ENCODE measurements at regions not wholly inside any gene's neighbourhood (a gene's known extent, or its start where the extent isn't known, plus 50 kb on each side); places are given as distances from the start of the nearest gene placed in this dataset.

GRCh38 chr7:119556436-119556835 is 716.5 kb upstream of the KCND2 start:
- no peaks in the 10 kb centered on the region for H3K27me3 Mint-ChIP-seq
- peaks cover 0 to 31% (median 0%) of the 10 kb centered on the region in 5 donors for H3K9me3 Mint-ChIP-seq
- H3K4me3 ChIP-seq (ENCODE audit: low read length) = no peak overlapping the region
- no peaks in the 10 kb centered on the region for H3K9me3 ChIP-seq (ENCODE audit: low read length)
- H3K27ac ChIP-seq (ENCODE audit: low read depth, low read length) = no peak overlapping the region
- H3K4me1 ChIP-seq (ENCODE audit: insufficient read depth, low read length) = no peaks in the 10 kb centered on the region
- CTCF ChIA-PET = no interaction called here
- H3K4me3 Mint-ChIP-seq = no peak overlapping the region
- no peaks in the 10 kb centered on the region for H3K4me1 Mint-ChIP-seq
- no peak overlapping the region for H3K27ac Mint-ChIP-seq
- no peaks in the 10 kb centered on the region for H3K36me3 ChIP-seq (ENCODE audit: insufficient read depth, low read length)
- POLR2A ChIA-PET = no interaction called here
- no peaks in the 10 kb centered on the region for H3K27me3 ChIP-seq (ENCODE audit: insufficient read depth, low read length, poor library complexity, severe bottlenecking)
- no peak for DNase-seq
- no peaks in the 10 kb centered on the region for H3K36me3 Mint-ChIP-seq

GRCh38 chr7:119561751-119562150 is 711.2 kb upstream of the KCND2 start:
- no peaks in the 10 kb centered on the region for H3K36me3 Mint-ChIP-seq
- no peaks in the 10 kb centered on the region for H3K4me1 ChIP-seq (ENCODE audit: insufficient read depth, low read length)
- H3K4me3 Mint-ChIP-seq = no peak overlapping the region
- H3K27me3 ChIP-seq (ENCODE audit: insufficient read depth, low read length, poor library complexity, severe bottlenecking) = no peaks in the 10 kb centered on the region
- ChIA-PET POLR2A (no interaction called here), CTCF (no interaction called here)
- no peaks in the 10 kb centered on the region for H3K9me3 ChIP-seq (ENCODE audit: low read length)
- no peak overlapping the region for H3K27ac Mint-ChIP-seq
- H3K27ac ChIP-seq (ENCODE audit: low read depth, low read length) = no peak overlapping the region
- peaks cover 0 to 16% (median 6%) of the 10 kb centered on the region in 5 donors for H3K9me3 Mint-ChIP-seq
- H3K36me3 ChIP-seq (ENCODE audit: insufficient read depth, low read length) = no peaks in the 10 kb centered on the region
- no peak for DNase-seq
- H3K4me1 Mint-ChIP-seq = no peaks in the 10 kb centered on the region
- no peaks in the 10 kb centered on the region for H3K27me3 Mint-ChIP-seq
- no peak overlapping the region for H3K4me3 ChIP-seq (ENCODE audit: low read length)

GRCh38 chr7:119562839-119563238 is 710.1 kb upstream of the KCND2 start:
- Histone ChIP-seq H3K27me3 (ENCODE audit: insufficient read depth, low read length, poor library complexity, severe bottlenecking) (no peaks in the 10 kb centered on the region), H3K4me1 (ENCODE audit: insufficient read depth, low read length) (no peaks in the 10 kb centered on the region), H3K27ac (ENCODE audit: low read depth, low read length) (no peak overlapping the region), H3K36me3 (ENCODE audit: insufficient read depth, low read length) (no peaks in the 10 kb centered on the region), H3K4me3 (ENCODE audit: low read length) (no peak overlapping the region), H3K9me3 (ENCODE audit: low read length) (no peaks in the 10 kb centered on the region)
- no peak for DNase-seq
- Mint-ChIP-seq H3K9me3 (peaks cover 3 to 9% (median 5%) of the 10 kb centered on the region in 5 donors), H3K36me3 (no peaks in the 10 kb centered on the region), H3K27ac (no peak overlapping the region), H3K27me3 (no peaks in the 10 kb centered on the region), H3K4me1 (no peaks in the 10 kb centered on the region), H3K4me3 (no peak overlapping the region)
- POLR2A ChIA-PET = no interaction called here
- CTCF ChIA-PET = no interaction called here

- H3K36me3 ChIP-seq (ENCODE audit: insufficient read depth, low read length) = no peaks in the 10 kb centered on the region
Observed at GRCh38 chr7:119571666-119572065, 701.3 kb upstream of the KCND2 start.

GRCh38 chr7:119572132-119572531 is 700.8 kb upstream of the KCND2 start:
- ChIA-PET POLR2A (no interaction called here), CTCF (no interaction called here)
- Mint-ChIP-seq H3K36me3 (no peaks in the 10 kb centered on the region), H3K4me1 (no peaks in the 10 kb centered on the region), H3K9me3 (peaks cover 0 to 15% (median 6%) of the 10 kb centered on the region in 5 donors), H3K4me3 (no peak overlapping the region), H3K27me3 (no peaks in the 10 kb centered on the region), H3K27ac (no peak overlapping the region)
- Histone ChIP-seq H3K27me3 (ENCODE audit: insufficient read depth, low read length, poor library complexity, severe bottlenecking) (no peaks in the 10 kb centered on the region), H3K4me1 (ENCODE audit: insufficient read depth, low read length) (no peaks in the 10 kb centered on the region), H3K36me3 (ENCODE audit: insufficient read depth, low read length) (no peaks in the 10 kb centered on the region), H3K9me3 (ENCODE audit: low read length) (no peaks in the 10 kb centered on the region), H3K4me3 (ENCODE audit: low read length) (no peak overlapping the region), H3K27ac (ENCODE audit: low read depth, low read length) (no peak overlapping the region)
- no peak for DNase-seq

More at GRCh38 chr7:119571666-119572065, 701.3 kb upstream of the KCND2 start:
- no peaks in the 10 kb centered on the region for H3K36me3 Mint-ChIP-seq
- CTCF ChIA-PET = no interaction called here
- H3K4me3 ChIP-seq (ENCODE audit: low read length) = no peak overlapping the region
- H3K27ac ChIP-seq (ENCODE audit: low read depth, low read length) = no peak overlapping the region
- no peaks in the 10 kb centered on the region for H3K4me1 ChIP-seq (ENCODE audit: insufficient read depth, low read length)
- no peaks in the 10 kb centered on the region for H3K27me3 ChIP-seq (ENCODE audit: insufficient read depth, low read length, poor library complexity, severe bottlenecking)
- H3K4me1 Mint-ChIP-seq = no peaks in the 10 kb centered on the region
- H3K9me3 ChIP-seq (ENCODE audit: low read length) = no peaks in the 10 kb centered on the region
- H3K9me3 Mint-ChIP-seq = peaks cover 0 to 15% (median 6%) of the 10 kb centered on the region in 5 donors
- DNase-seq = no peak
- H3K4me3 Mint-ChIP-seq = no peak overlapping the region
- no peaks in the 10 kb centered on the region for H3K27me3 Mint-ChIP-seq
- H3K27ac Mint-ChIP-seq = no peak overlapping the region
- POLR2A ChIA-PET = no interaction called here

- Histone ChIP-seq H3K4me3 (ENCODE audit: low read length) (no peak overlapping the region), H3K9me3 (ENCODE audit: low read length) (no peaks in the 10 kb centered on the region), H3K4me1 (ENCODE audit: insufficient read depth, low read length) (no peaks in the 10 kb centered on the region), H3K27ac (ENCODE audit: low read depth, low read length) (no peak overlapping the region), H3K36me3 (ENCODE audit: insufficient read depth, low read length) (no peaks in the 10 kb centered on the region), H3K27me3 (ENCODE audit: insufficient read depth, low read length, poor library complexity, severe bottlenecking) (no peaks in the 10 kb centered on the region)
- ChIA-PET CTCF (no interaction called here), POLR2A (no interaction called here)
- DNase-seq = no peak
- H3K4me1 Mint-ChIP-seq = no peaks in the 10 kb centered on the region
- H3K4me3 Mint-ChIP-seq = no peak overlapping the region
- H3K9me3 Mint-ChIP-seq = peaks cover 0 to 15% (median 6%) of the 10 kb centered on the region in 5 donors
- H3K27me3 Mint-ChIP-seq = no peaks in the 10 kb centered on the region
- no peaks in the 10 kb centered on the region for H3K36me3 Mint-ChIP-seq
- no peak overlapping the region for H3K27ac Mint-ChIP-seq
Observed at GRCh38 chr7:119572541-119572940, 700.4 kb upstream of the KCND2 start.

- CTCF ChIA-PET = no interaction called here
- Histone ChIP-seq H3K36me3 (ENCODE audit: insufficient read depth, low read length) (no peaks in the 10 kb centered on the region), H3K4me1 (ENCODE audit: insufficient read depth, low read length) (no peaks in the 10 kb centered on the region), H3K9me3 (ENCODE audit: low read length) (no peaks in the 10 kb centered on the region), H3K4me3 (ENCODE audit: low read length) (no peak overlapping the region), H3K27me3 (ENCODE audit: insufficient read depth, low read length, poor library complexity, severe bottlenecking) (no peaks in the 10 kb centered on the region), H3K27ac (ENCODE audit: low read depth, low read length) (no peak overlapping the region)
- Mint-ChIP-seq H3K4me1 (no peaks in the 10 kb centered on the region), H3K36me3 (no peaks in the 10 kb centered on the region), H3K9me3 (peaks cover 0 to 15% (median 6%) of the 10 kb centered on the region in 5 donors), H3K27me3 (no peaks in the 10 kb centered on the region), H3K27ac (no peak overlapping the region), H3K4me3 (no peak overlapping the region)
- POLR2A ChIA-PET = no interaction called here
- DNase-seq = no peak
Observed at GRCh38 chr7:119578116-119578515, 694.9 kb upstream of the KCND2 start.

GRCh38 chr7:119594956-119595355 is 678.0 kb upstream of the KCND2 start:
- Histone ChIP-seq H3K36me3 (ENCODE audit: insufficient read depth, low read length) (no peaks in the 10 kb centered on the region), H3K27ac (ENCODE audit: low read depth, low read length) (no peak overlapping the region), H3K4me1 (ENCODE audit: insufficient read depth, low read length) (no peaks in the 10 kb centered on the region), H3K9me3 (ENCODE audit: low read length) (no peaks in the 10 kb centered on the region), H3K4me3 (ENCODE audit: low read length) (no peak overlapping the region), H3K27me3 (ENCODE audit: insufficient read depth, low read length, poor library complexity, severe bottlenecking) (no peaks in the 10 kb centered on the region)
- no peaks in the 10 kb centered on the region for H3K36me3 Mint-ChIP-seq
- no peak overlapping the region for H3K27ac Mint-ChIP-seq
- no peak for DNase-seq
- peaks cover 1 to 10% (median 7%) of the 10 kb centered on the region in 5 donors for H3K9me3 Mint-ChIP-seq
- peaks cover 0 to 1% of the 10 kb centered on the region in 2 donors for H3K27me3 Mint-ChIP-seq
- ChIA-PET POLR2A (no interaction called here), CTCF (no interaction called here)
- no peaks in the 10 kb centered on the region for H3K4me1 Mint-ChIP-seq
- H3K4me3 Mint-ChIP-seq = no peak overlapping the region

GRCh38 chr7:119596651-119597050 is 676.3 kb upstream of the KCND2 start:
- Histone ChIP-seq H3K36me3 (ENCODE audit: insufficient read depth, low read length) (no peaks in the 10 kb centered on the region), H3K27me3 (ENCODE audit: insufficient read depth, low read length, poor library complexity, severe bottlenecking) (no peaks in the 10 kb centered on the region), H3K4me1 (ENCODE audit: insufficient read depth, low read length) (no peaks in the 10 kb centered on the region), H3K27ac (ENCODE audit: low read depth, low read length) (no peak overlapping the region), H3K4me3 (ENCODE audit: low read length) (no peak overlapping the region), H3K9me3 (ENCODE audit: low read length) (no peaks in the 10 kb centered on the region)
- Mint-ChIP-seq H3K4me1 (no peaks in the 10 kb centered on the region), H3K36me3 (no peaks in the 10 kb centered on the region), H3K9me3 (peaks cover 0 to 12% (median 9%) of the 10 kb centered on the region in 5 donors), H3K27me3 (peaks cover 0 to 1% of the 10 kb centered on the region in 2 donors), H3K4me3 (no peak overlapping the region), H3K27ac (no peak overlapping the region)
- no peak for DNase-seq
- ChIA-PET CTCF (no interaction called here), POLR2A (no interaction called here)

Data from CD8-positive, alpha-beta memory T cell (primary cell).